ENCODE measurements at regions not wholly inside any gene's neighbourhood (a gene's known extent, or its start where the extent isn't known, plus 50 kb on each side); places are given as distances from the start of the nearest gene placed in this dataset.

- TF ChIP-seq CTCF (conservative IDR thresholded peaks at IDR 0.05 in 1 of 2, IDR thresholded peaks at IDR 0.05 in 1 of 2; ENCODE audit: extremely low read depth in 1 of 2, insufficient read depth in 1 of 2, low read depth in 1 of 2, low read length in 2 of 2) (no peak), EZH2 (IDR thresholded peaks at IDR 0.05; ENCODE audit: borderline replicate concordance, low read length) (no peak)
Measured at GRCh38 chr9:17031546-17031945, 103.3 kb upstream of the CNTLN start.
